HG02610 (cell line): ENCODE measurements at regions not wholly inside any gene's neighbourhood (a gene's known extent, or its start where the extent isn't known, plus 50 kb on each side); places are given as distances from the start of the nearest gene placed in this dataset.

Source experiments
- ATAC-seq: cut with Tn5 transposase; IDR thresholded peaks from one replicate; pipeline ENCODE4 v1.9.1; 2021; ENCODE audit warnings: mild to moderate bottlenecking, moderate library complexity; ENCODE audit not compliant: unreplicated experiment

DNA sequence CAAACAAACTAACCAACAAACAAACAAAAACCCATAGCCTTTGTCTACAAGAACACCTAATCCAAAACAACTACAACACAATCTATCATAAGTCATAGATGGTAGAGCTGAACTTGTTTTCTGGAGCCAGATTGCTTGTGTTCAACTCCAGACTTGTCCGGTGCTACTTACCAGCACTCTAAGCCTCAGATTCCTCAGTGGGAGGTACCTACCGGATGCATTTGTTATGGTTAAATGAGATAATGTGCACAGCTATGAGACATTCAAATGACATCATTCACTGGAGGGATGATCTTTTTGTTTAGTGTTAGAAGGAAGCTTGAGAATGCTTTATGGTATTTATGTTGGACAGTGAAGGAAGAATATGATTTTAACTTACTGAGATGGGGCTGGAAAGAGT lies 592.9 kb upstream of the C9orf72 start:
- no peak for ATAC-seq

- no peak for ATAC-seq
Measured at GRCh38 chr9:28177142-28177541, 603.9 kb upstream of the C9orf72 start.

DNA sequence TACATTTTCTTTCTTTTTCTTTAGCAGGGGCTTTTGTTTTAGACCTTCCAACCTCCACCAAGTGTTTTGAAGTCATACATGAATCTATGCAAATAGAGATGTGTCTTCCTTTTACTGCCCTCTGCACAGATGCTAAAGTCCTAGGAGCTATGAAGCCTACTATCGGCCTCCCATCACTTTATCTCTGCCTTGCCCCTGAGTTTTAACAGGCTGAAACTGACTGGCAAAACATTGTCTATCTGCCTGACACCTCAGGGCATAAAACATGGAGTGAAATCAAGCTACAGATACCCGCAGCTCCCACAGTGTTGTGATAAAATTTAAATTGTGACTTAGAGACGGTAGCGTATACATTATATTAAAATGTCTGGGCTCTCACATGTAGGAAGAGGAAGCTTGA lies 604.6 kb upstream of the C9orf72 start:
- no peak for ATAC-seq

- ATAC-seq, result no peak
Measured at GRCh38 chr9:28179893-28180292, 606.6 kb upstream of the C9orf72 start.

GRCh38 chr9:28190981-28191380 lies 617.7 kb upstream of the C9orf72 start:
- ATAC-seq, result no peak

GRCh38 chr9:28197653-28198052 lies 624.4 kb upstream of the C9orf72 start:
- ATAC-seq, result no peak

DNA sequence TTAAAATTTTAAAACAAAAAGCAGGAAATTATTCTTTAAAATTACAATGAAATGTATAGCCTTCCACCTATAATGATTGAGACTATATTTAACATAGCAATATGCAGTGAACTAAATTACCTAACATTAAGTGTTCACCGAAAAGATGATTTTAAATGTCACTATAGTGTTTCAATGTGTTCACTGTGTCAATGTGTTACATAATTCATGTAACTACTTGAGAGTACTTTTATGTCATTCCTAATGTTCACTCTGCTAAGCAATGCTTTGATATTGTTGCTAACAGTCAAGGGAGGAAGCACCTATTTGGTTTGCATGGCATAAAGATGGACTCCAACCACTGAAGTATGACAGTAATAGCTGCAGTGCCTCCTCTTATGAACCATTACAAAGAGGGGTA lies 629.8 kb upstream of the C9orf72 start:
- ATAC-seq, result no peak

GRCh38 chr9:28206280-28206679 lies 633.0 kb upstream of the C9orf72 start:
- no peak for ATAC-seq

DNA sequence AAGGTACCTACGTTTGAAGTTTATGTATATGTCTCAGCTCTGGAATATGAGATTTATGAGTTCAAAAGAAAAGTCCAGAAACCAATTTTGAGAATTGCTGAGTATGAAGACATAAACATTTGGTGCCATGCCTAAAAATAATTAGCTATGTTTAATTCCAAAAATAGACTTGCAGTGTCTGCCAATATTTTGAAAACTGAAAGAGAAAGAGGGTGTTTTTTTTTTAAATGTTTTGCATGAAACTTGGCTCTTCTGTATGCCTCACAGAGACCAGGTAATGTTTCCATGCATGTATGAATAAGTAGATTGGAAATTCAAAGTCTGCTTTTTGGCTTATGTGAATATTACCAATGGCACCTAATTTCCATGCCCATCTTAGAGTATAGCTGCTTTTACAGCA lies 634.4 kb upstream of the C9orf72 start:
- ATAC-seq, result no peak

DNA sequence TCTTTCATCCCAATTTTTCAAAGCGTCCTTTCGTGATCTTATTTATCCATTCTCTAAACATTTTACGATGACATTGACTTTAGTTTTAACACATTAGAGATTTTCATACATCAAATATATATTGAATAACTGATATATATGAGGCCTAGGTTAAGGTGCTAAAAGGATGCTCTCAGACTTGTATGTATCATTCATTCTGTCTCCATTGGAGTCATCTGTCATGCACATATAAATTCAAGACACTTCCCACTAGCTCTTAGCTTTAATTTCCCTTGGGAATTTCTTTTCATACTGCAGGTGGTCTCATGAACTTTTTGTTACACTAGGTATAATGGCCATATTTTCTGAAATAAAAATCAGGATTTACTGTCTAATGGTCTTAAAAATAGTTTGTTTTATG lies 635.8 kb upstream of the C9orf72 start:
- ATAC-seq, result no peak

DNA sequence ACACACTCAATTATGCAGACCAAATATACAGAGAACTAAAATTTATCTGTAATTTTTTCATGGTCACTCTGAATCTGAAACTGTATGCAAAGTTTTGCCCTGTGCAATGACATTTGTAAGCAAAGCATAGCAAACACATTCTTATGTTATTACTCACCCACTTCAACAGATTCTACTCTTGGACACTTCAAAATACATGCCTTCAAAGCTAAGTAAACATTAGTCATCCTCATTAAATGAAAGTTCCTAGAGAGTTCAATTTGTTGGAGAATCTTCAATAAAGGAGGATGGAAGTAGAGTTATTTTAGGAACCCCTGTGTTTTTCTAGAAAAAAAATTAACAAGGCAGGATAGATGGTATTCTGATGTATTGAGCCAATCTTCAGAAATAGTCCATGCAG lies 639.7 kb upstream of the C9orf72 start:
- ATAC-seq, result peak; percentile 95

DNA sequence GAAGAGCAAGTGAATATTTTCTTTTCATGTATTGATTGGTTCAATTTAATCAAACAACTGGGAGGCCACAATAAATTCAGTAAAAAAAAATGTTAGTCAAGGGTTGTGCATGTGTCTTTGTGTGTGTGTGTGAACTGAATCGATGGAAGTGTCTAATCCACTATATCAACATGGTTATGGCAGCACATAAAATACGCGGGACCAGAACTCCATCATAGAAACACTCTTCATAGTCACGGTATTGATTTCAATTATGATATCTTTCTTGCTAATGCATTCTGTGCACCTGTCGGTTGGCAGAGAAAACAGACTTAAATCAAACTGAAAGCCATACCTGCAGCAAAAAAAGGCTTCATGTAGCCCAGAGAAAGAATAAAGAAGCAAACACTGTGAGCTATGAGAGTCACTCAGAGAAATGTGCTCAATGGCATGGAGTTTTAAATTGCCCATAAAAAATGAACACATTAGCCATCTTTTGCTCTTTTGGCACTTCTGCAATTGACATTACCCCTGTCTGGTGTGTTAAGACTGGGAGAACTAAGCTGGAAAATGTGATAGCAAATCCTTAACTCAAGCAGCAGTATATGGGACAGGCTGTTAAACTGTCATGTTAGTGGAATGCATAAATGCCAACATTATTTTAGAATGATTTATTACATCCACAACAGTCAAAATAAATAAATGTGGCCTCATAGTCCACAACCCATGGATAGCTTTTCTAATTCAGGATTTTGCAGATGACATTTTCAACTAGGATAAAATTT lies 642.4 kb upstream of the C9orf72 start:
- no peak for ATAC-seq

GRCh38 chr9:28232686-28233085 lies 659.4 kb upstream of the C9orf72 start:
- ATAC-seq, result no peak

- ATAC-seq, result peak; percentile 21
Measured at GRCh38 chr9:28234133-28234893, 661.0 kb upstream of the C9orf72 start.

DNA sequence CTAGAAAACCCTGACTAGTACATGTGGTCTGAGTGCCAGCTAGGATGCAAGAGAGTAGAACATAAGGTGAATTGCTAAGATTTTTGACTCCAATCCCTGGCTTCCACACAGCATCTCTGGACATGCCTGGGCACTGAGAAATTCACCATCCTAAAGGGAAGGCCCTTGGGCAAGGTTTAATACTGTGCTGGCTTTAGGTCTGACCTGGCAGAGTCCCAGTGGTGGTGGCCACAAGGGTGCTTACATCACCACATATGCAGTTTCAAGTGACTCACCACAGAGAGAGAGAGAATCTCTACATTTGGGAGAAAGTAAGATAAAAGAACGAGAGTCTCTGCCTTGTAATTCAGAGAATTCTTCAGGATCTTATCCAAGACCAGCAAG lies 661.6 kb upstream of the C9orf72 start:
- ATAC-seq, result peak; percentile 54

DNA sequence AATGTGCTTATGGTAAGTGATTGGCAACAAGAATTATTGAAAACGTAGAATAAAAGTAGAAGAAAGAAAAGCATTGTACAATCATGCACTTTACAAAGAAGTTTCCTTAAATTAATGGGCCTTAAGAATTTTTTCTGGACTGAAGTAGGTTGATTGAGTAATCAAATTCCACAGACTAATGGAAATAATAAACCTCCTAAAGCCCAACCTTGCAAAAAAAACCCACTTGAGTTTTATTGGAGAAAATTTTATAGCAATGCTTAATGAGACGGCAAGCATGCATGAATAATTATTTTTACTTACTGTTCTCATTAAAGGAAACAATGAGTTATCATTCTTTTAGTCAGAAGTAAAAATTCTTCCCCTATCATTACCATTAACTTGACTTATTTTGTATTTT lies 676.1 kb upstream of the C9orf72 start:
- ATAC-seq, result no peak

DNA sequence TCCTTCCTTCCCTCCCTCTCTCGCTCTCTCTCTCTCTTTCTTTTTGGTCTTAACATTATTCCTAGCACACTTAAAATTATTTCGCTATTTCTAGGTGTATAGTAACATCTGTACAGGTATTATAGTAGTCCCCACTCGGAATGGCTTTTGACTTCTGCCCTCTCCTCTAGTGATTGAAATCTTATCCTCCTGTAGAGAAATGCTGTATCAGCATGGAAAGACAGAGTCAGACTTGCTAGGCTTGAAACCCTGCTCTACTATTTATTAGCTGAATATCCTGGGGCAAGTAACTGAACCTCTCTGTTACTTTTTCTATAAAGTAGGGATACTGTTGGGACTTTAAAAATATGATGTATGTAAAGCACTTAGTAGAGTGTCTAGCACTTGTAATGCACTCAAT lies 681.9 kb upstream of the C9orf72 start:
- no peak for ATAC-seq

- no peak for ATAC-seq
Measured at GRCh38 chr9:28260330-28260729, 687.0 kb upstream of the C9orf72 start.

- no peak for ATAC-seq
Measured at GRCh38 chr9:28264368-28264767, 691.1 kb upstream of the C9orf72 start.

DNA sequence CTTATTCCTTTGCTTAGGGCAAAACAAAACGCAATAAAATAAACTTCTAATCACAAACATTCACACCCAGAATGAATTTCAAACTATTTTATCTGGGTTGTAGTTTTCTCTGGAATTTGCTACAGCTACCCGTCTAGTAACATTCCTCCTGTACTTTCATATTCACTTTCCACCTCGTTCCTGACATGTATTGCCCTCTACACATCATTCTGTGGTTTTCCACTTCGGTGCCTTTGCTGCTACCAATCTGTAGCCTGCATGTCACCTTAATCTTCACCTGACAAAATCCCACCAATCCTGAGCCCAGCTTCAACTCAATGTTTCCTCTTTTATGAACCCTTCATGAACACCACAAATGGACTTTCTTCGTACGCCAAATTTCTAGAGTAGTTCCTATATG lies 694.1 kb upstream of the C9orf72 start:
- ATAC-seq, result no peak

GRCh38 chr9:28270156-28270555 lies 696.9 kb upstream of the C9orf72 start:
- no peak for ATAC-seq

- ATAC-seq, result no peak
Measured at GRCh38 chr9:28272127-28272526, 698.8 kb upstream of the C9orf72 start.

DNA sequence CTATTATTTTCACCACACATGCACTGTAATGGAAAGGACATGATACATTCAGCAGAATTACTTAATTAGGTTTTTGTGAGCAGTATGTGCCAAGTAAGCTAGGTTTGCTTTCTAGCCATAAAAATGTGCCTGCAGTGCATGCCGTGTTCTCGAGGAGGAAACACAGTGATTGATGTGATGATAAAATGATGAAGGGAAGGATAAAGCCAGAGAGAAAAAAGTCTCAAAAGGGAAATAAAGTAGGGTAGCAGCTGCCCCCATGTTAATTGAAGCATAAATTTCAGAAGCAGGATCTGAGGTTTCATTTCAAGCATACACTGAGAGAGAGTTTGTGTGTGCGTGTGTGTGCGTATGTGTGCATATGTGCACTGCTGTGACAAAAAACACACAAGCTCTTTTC lies 714.2 kb upstream of the C9orf72 start:
- no peak for ATAC-seq
